CD4-positive, alpha-beta memory T cell (primary cell): ENCODE measurements at regions not wholly inside any gene's neighbourhood (a gene's known extent, or its start where the extent isn't known, plus 50 kb on each side); places are given as distances from the start of the nearest gene placed in this dataset.

Experiments used
- CTCF ChIA-PET: fragments of 350-600 bp; sonication (Branson Sonifier 250); formaldehyde crosslinking; loops from one replicate; lab custom pipeline; 2021; ENCODE audit warnings: inconsistent platforms; ENCODE audit not compliant: partially characterized antibody; lab: Charles Lee
- POLR2A ChIA-PET: fragments of 350-600 bp; sonication (Branson Sonifier 250); formaldehyde crosslinking; loops from one replicate; lab custom pipeline; 2021; ENCODE audit not compliant: partially characterized antibody; lab: Charles Lee
- DNase-seq, 5 donors: peaks; one replicate each; pipeline versions ENCODE4 v3.0.0 to v3.0.0-alpha.2; 2020 to 2022; ENCODE audit warnings: mixed read lengths in 1 of 5
- H3K27ac ChIP-seq: one replicate; pipeline ENCODE4 v1.7.0; 2013; ENCODE audit warnings: low read depth, low read length
- H3K27me3 ChIP-seq: 2 replicates; pipeline ENCODE4 v1.7.0; 2013; ENCODE audit warnings: mild to moderate bottlenecking, low read length, moderate library complexity; ENCODE audit not compliant: insufficient read depth
- H3K36me3 ChIP-seq: 2 replicates; pipeline ENCODE4 v1.7.0; 2013; ENCODE audit warnings: mild to moderate bottlenecking, low read length, moderate library complexity; ENCODE audit not compliant: insufficient read depth
- H3K4me1 ChIP-seq: 2 replicates; pipeline ENCODE4 v1.7.0; 2013; ENCODE audit warnings: mild to moderate bottlenecking, low read length, moderate library complexity; ENCODE audit not compliant: insufficient read depth
- H3K4me3 ChIP-seq, 2 donors: one replicate each; pipeline ENCODE4 v1.7.0; 2013; ENCODE audit warnings: low read length in 2 of 2, mild to moderate bottlenecking in 1 of 2
- H3K9me3 ChIP-seq, 2 donors: one replicate each; pipeline ENCODE4 v1.7.0; 2013; ENCODE audit warnings: low read length in 2 of 2, control low read depth in 1 of 2; ENCODE audit not compliant: control insufficient read depth in 1 of 2
- H3K27ac Mint-ChIP-seq, 7 donors: one replicate each; pipeline ENCODE4 v1.8.0; 2020 to 2021; ENCODE audit warnings: mixed read lengths in 7 of 7, mild to moderate bottlenecking in 6 of 7, inconsistent platforms in 3 of 7, moderate library complexity in 3 of 7
- H3K27me3 Mint-ChIP-seq, 2 donors: one replicate each; pipeline ENCODE4 v1.8.0; 2020 to 2021; ENCODE audit warnings: mixed read lengths in 2 of 2
- H3K36me3 Mint-ChIP-seq, 2 donors: one replicate each; pipeline ENCODE4 v1.8.0; 2020 to 2021; ENCODE audit warnings: mixed read lengths in 2 of 2, inconsistent platforms in 1 of 2, mild to moderate bottlenecking in 1 of 2
- H3K4me1 Mint-ChIP-seq, 4 donors: one replicate each; pipeline ENCODE4 v1.8.0; 2020 to 2021; ENCODE audit warnings: mixed read lengths in 4 of 4, mild to moderate bottlenecking in 1 of 4
- H3K4me3 Mint-ChIP-seq, 8 donors: one replicate each; pipeline ENCODE4 v1.8.0; 2020 to 2021; ENCODE audit warnings: mixed read lengths in 8 of 8, mild to moderate bottlenecking in 7 of 8, moderate library complexity in 6 of 8, inconsistent platforms in 3 of 8
- H3K9me3 Mint-ChIP-seq, 8 donors: one replicate each; pipeline ENCODE4 v1.8.0; 2020 to 2021; ENCODE audit warnings: mixed read lengths in 8 of 8, mild to moderate bottlenecking in 5 of 8, inconsistent platforms in 3 of 8, moderate library complexity in 1 of 8
- intact Hi-C: fragments of 100-400 bp; cut with micrococcal nuclease; formaldehyde crosslinking; loops from one replicate; pipeline ENCODE4 v1.15.1; 2023

- intact Hi-C loops, result no loop called here
- H3K36me3 ChIP-seq, result no peaks in the 10 kb centered on the region
- H3K27ac Mint-ChIP-seq, result no peak overlapping the region
- no peaks in the 10 kb centered on the region for H3K4me1 Mint-ChIP-seq
- no peak overlapping the region for H3K4me3 Mint-ChIP-seq
- H3K4me3 ChIP-seq, result no peak overlapping the region
- no peak overlapping the region for H3K27ac ChIP-seq
- H3K9me3 Mint-ChIP-seq, result peaks cover 3 to 25% (median 17%) of the 10 kb centered on the region in 8 donors
- POLR2A ChIA-PET, result no interaction called here
- H3K27me3 Mint-ChIP-seq, result peaks cover 18 to 19% of the 10 kb centered on the region in 2 donors
- H3K9me3 ChIP-seq, result peaks cover 0 to 6% of the 10 kb centered on the region in 2 donors
- no peaks in the 10 kb centered on the region for H3K27me3 ChIP-seq
- CTCF ChIA-PET, result no interaction called here
- no peak for DNase-seq
- no peaks in the 10 kb centered on the region for H3K4me1 ChIP-seq
- no peaks in the 10 kb centered on the region for H3K36me3 Mint-ChIP-seq
Observed at GRCh38 chr4:3699678-3700077, 66.5 kb upstream of the ADRA2C start.

GRCh38 chr4:3699261-3699660, 66.9 kb upstream of the ADRA2C start:
- Histone ChIP-seq H3K36me3 (no peaks in the 10 kb centered on the region), H3K9me3 (peaks cover 0 to 6% of the 10 kb centered on the region in 2 donors), H3K4me1 (no peaks in the 10 kb centered on the region), H3K27ac (no peak overlapping the region), H3K27me3 (no peaks in the 10 kb centered on the region), H3K4me3 (no peak overlapping the region)
- ChIA-PET CTCF (no interaction called here), POLR2A (no interaction called here)
- no peak for DNase-seq
- H3K4me3 Mint-ChIP-seq, result no peak overlapping the region
- no peak overlapping the region for H3K27ac Mint-ChIP-seq
- peaks cover 16% of the 10 kb centered on the region in 2 donors for H3K27me3 Mint-ChIP-seq
- no peaks in the 10 kb centered on the region for H3K36me3 Mint-ChIP-seq
- intact Hi-C loops, result no loop called here
- no peaks in the 10 kb centered on the region for H3K4me1 Mint-ChIP-seq
- H3K9me3 Mint-ChIP-seq, result peaks cover 3 to 25% (median 17%) of the 10 kb centered on the region in 8 donors

GRCh38 chr4:3697033-3697432, 69.2 kb upstream of the ADRA2C start:
- peaks cover 0 to 6% of the 10 kb centered on the region in 2 donors for H3K9me3 ChIP-seq
- Mint-ChIP-seq H3K27ac (no peak overlapping the region), H3K9me3 (peaks cover 3 to 25% (median 17%) of the 10 kb centered on the region in 8 donors), H3K4me3 (no peak overlapping the region), H3K4me1 (no peaks in the 10 kb centered on the region), H3K27me3 (peaks cover 13% of the 10 kb centered on the region in 2 donors), H3K36me3 (no peaks in the 10 kb centered on the region)
- no peaks in the 10 kb centered on the region for H3K36me3 ChIP-seq
- CTCF ChIA-PET, result no interaction called here
- intact Hi-C loops, result no loop called here
- DNase-seq, result no peak
- H3K4me3 ChIP-seq, result no peak overlapping the region
- H3K27ac ChIP-seq, result no peak overlapping the region
- no peaks in the 10 kb centered on the region for H3K4me1 ChIP-seq
- H3K27me3 ChIP-seq, result no peaks in the 10 kb centered on the region
- POLR2A ChIA-PET, result no interaction called here

- no peak overlapping the region for H3K4me3 Mint-ChIP-seq
- no peaks in the 10 kb centered on the region for H3K4me1 ChIP-seq
- CTCF ChIA-PET, result no interaction called here
- intact Hi-C loops, result no loop called here
- H3K36me3 ChIP-seq, result no peaks in the 10 kb centered on the region
- POLR2A ChIA-PET, result no interaction called here
- H3K9me3 Mint-ChIP-seq, result peaks cover 0 to 5% (median 1%) of the 10 kb centered on the region in 8 donors
- H3K36me3 Mint-ChIP-seq, result no peaks in the 10 kb centered on the region
- H3K27me3 Mint-ChIP-seq, result peaks cover 2 to 4% of the 10 kb centered on the region in 2 donors
- no peak for DNase-seq
- no peak overlapping the region for H3K27ac ChIP-seq
- H3K4me1 Mint-ChIP-seq, result no peaks in the 10 kb centered on the region
- H3K27me3 ChIP-seq, result no peaks in the 10 kb centered on the region
- no peak overlapping the region for H3K4me3 ChIP-seq
- no peaks in the 10 kb centered on the region for H3K9me3 ChIP-seq
- no peak overlapping the region for H3K27ac Mint-ChIP-seq
Observed at GRCh38 chr4:3690551-3691152, 75.5 kb upstream of the ADRA2C start.

- intact Hi-C loops, result no loop called here
- POLR2A ChIA-PET, result no interaction called here
- H3K4me1 ChIP-seq, result no peaks in the 10 kb centered on the region
- no peaks in the 10 kb centered on the region for H3K9me3 ChIP-seq
- no peak for DNase-seq
- H3K36me3 ChIP-seq, result no peaks in the 10 kb centered on the region
- no peaks in the 10 kb centered on the region for H3K36me3 Mint-ChIP-seq
- no peak overlapping the region for H3K27ac Mint-ChIP-seq
- no peak overlapping the region for H3K4me3 Mint-ChIP-seq
- CTCF ChIA-PET, result no interaction called here
- no peaks in the 10 kb centered on the region for H3K27me3 ChIP-seq
- no peak overlapping the region for H3K4me3 ChIP-seq
- H3K4me1 Mint-ChIP-seq, result no peaks in the 10 kb centered on the region
- H3K27me3 Mint-ChIP-seq, result peaks cover 0 to under 1% of the 10 kb centered on the region in 2 donors
- no peak overlapping the region for H3K27ac ChIP-seq
- H3K9me3 Mint-ChIP-seq, result peaks cover 0 to 5% (median 0%) of the 10 kb centered on the region in 8 donors
Observed at GRCh38 chr4:3689576-3690550, 76.3 kb upstream of the ADRA2C start.

- intact Hi-C loops, result no loop called here
- Histone ChIP-seq H3K4me1 (no peaks in the 10 kb centered on the region), H3K36me3 (no peaks in the 10 kb centered on the region), H3K27ac (no peak overlapping the region), H3K9me3 (no peaks in the 10 kb centered on the region), H3K4me3 (no peak overlapping the region), H3K27me3 (no peaks in the 10 kb centered on the region)
- no peak overlapping the region for H3K4me3 Mint-ChIP-seq
- no peaks in the 10 kb centered on the region for H3K36me3 Mint-ChIP-seq
- no peaks in the 10 kb centered on the region for H3K4me1 Mint-ChIP-seq
- POLR2A ChIA-PET, result no interaction called here
- H3K27me3 Mint-ChIP-seq, result no peaks in the 10 kb centered on the region
- peaks cover 0 to 5% (median 0%) of the 10 kb centered on the region in 8 donors for H3K9me3 Mint-ChIP-seq
- CTCF ChIA-PET, result no interaction called here
- DNase-seq, result no peak
- H3K27ac Mint-ChIP-seq, result no peak overlapping the region
Observed at GRCh38 chr4:3689006-3689405, 77.2 kb upstream of the ADRA2C start.
